Esophagus muscularis mucosa (tissue), 4 donors: ENCODE measurements at regions not wholly inside any gene's neighbourhood (a gene's known extent, or its start where the extent isn't known, plus 50 kb on each side); places are given as distances from the start of the nearest gene placed in this dataset.

Source experiments
- CTCF ChIP-seq, 3 experiments: fragments of 200-600 bp in 2 of 3; fragments of 450-650 bp in 1 of 3; sonication (generic) in 2 of 3; IDR thresholded peaks; one replicate each; pipeline ENCODE4 v1.5.1; 2017 to 2019; ENCODE audit warnings: antibody characterized with exemption in 3 of 3, mild to moderate bottlenecking in 2 of 3, moderate library complexity in 1 of 3
- EP300 ChIP-seq: sonication (generic); formaldehyde crosslinking; IDR thresholded peaks from one replicate; pipeline ENCODE4 v1.6.1; 2017; ENCODE audit warnings: antibody characterized with exemption
- POLR2AphosphoS5 ChIP-seq, 2 donors: sonication (generic); formaldehyde crosslinking; IDR thresholded peaks; one replicate each; pipeline ENCODE4 v1.6.1; 2017; ENCODE audit warnings: antibody characterized with exemption in 2 of 2

GRCh38 chr10:36989233-36989632, 136.2 kb upstream of the ANKRD30A start:
- no peak for TF ChIP-seq CTCF (IDR thresholded peaks at IDR 0.05)
- no peak for TF ChIP-seq POLR2AphosphoS5 (IDR thresholded peaks at IDR 0.05)
- TF ChIP-seq EP300: no peak
